Naive B cell (primary cell): ENCODE measurements at regions not wholly inside any gene's neighbourhood (a gene's known extent, or its start where the extent isn't known, plus 50 kb on each side); places are given as distances from the start of the nearest gene placed in this dataset.
"Not testable (repeated sequence)": the region's sequence is repeated elsewhere in the genome, so short reads cannot be mapped to it uniquely, and the experiment has no call there.

ENCODE experiments used
- ATAC-seq, 2 donors: fragments of 150-1000 bp; cut with Tn5 transposase; 2 replicates each; pipeline ENCODE4 v1.10.0; 2021; ENCODE audit warnings: low read depth in 2 of 2, mild to moderate bottlenecking in 2 of 2, moderate library complexity in 2 of 2
- DNase-seq: peaks from one replicate; pipeline ENCODE4 v3.0.0; 2022
- H3K27ac Mint-ChIP-seq, 6 donors: one replicate each; pipeline ENCODE4 v1.8.0; 2020 to 2022; ENCODE audit warnings: mild to moderate bottlenecking in 6 of 6, mixed read lengths in 6 of 6, moderate library complexity in 5 of 6, inconsistent platforms in 2 of 6
- H3K27me3 Mint-ChIP-seq, 3 donors: one replicate each; pipeline ENCODE4 v1.8.0; 2021 to 2022; ENCODE audit warnings: mixed read lengths in 3 of 3, mild to moderate bottlenecking in 1 of 3
- H3K36me3 Mint-ChIP-seq, 2 donors: one replicate each; pipeline ENCODE4 v1.8.0; 2020 to 2022; ENCODE audit warnings: mixed read lengths in 2 of 2, inconsistent platforms in 1 of 2, mild to moderate bottlenecking in 1 of 2
- H3K4me1 Mint-ChIP-seq, 3 donors: one replicate each; pipeline ENCODE4 v1.8.0; 2020 to 2022; ENCODE audit warnings: mixed read lengths in 3 of 3, inconsistent platforms in 1 of 3, mild to moderate bottlenecking in 1 of 3, moderate library complexity in 1 of 3
- H3K4me3 Mint-ChIP-seq, 8 donors: one replicate each; pipeline ENCODE4 v1.8.0; 2020 to 2022; ENCODE audit warnings: mild to moderate bottlenecking in 8 of 8, mixed read lengths in 8 of 8, moderate library complexity in 8 of 8, inconsistent platforms in 2 of 8
- H3K9me3 Mint-ChIP-seq, 7 donors: one replicate each; pipeline ENCODE4 v1.8.0; 2020 to 2022; ENCODE audit warnings: mixed read lengths in 7 of 7, mild to moderate bottlenecking in 5 of 7, inconsistent platforms in 2 of 7, moderate library complexity in 1 of 7

GRCh38 chr20:54820392-54820791, 345.0 kb downstream of the DOK5 start:
- no peaks in the 10 kb centered on the region for H3K36me3 Mint-ChIP-seq
- H3K4me3 Mint-ChIP-seq: no peak overlapping the region
- no peak for ATAC-seq
- DNase-seq: no peak
- H3K9me3 Mint-ChIP-seq: peaks cover 0 to 2% (median 0%) of the 10 kb centered on the region in 7 donors
- H3K27me3 Mint-ChIP-seq: no peaks in the 10 kb centered on the region
- no peak overlapping the region for H3K27ac Mint-ChIP-seq
- H3K4me1 Mint-ChIP-seq: no peaks in the 10 kb centered on the region

- H3K27me3 Mint-ChIP-seq: peaks cover 0 to 5% (median 0%) of the 10 kb centered on the region in 3 donors
- H3K27ac Mint-ChIP-seq: peak overlapping the region in 1 of 6 donors; percentile 51
- ATAC-seq (no peak), DNase-seq (no peak)
- no peak overlapping the region for H3K4me3 Mint-ChIP-seq
- peaks cover 0 to 6% (median 0%) of the 10 kb centered on the region in 7 donors for H3K9me3 Mint-ChIP-seq
- no peaks in the 10 kb centered on the region for H3K4me1 Mint-ChIP-seq
- no peaks in the 10 kb centered on the region for H3K36me3 Mint-ChIP-seq
Observed at GRCh38 chr20:54806462-54806861, 331.1 kb downstream of the DOK5 start.

GRCh38 chr20:54794874-54795273, 319.5 kb downstream of the DOK5 start:
- H3K27ac Mint-ChIP-seq: no peak overlapping the region
- DNase-seq (no peak), ATAC-seq (no peak)
- no peak overlapping the region for H3K4me3 Mint-ChIP-seq
- H3K27me3 Mint-ChIP-seq: no peaks in the 10 kb centered on the region
- H3K4me1 Mint-ChIP-seq: no peaks in the 10 kb centered on the region
- peaks cover 2 to 27% (median 4%) of the 10 kb centered on the region in 7 donors for H3K9me3 Mint-ChIP-seq
- no peaks in the 10 kb centered on the region for H3K36me3 Mint-ChIP-seq

- ATAC-seq (no peak), DNase-seq (no peak)
- Mint-ChIP-seq H3K27ac (no peak overlapping the region), H3K36me3 (no peaks in the 10 kb centered on the region), H3K4me1 (no peaks in the 10 kb centered on the region), H3K27me3 (no peaks in the 10 kb centered on the region), H3K9me3 (peaks cover 3 to 32% (median 7%) of the 10 kb centered on the region in 7 donors), H3K4me3 (no peak overlapping the region)
Observed at GRCh38 chr20:54794110-54794509, 318.7 kb downstream of the DOK5 start.

- Mint-ChIP-seq H3K27ac (no peak overlapping the region), H3K4me3 (no peak overlapping the region), H3K9me3 (peaks cover 7 to 39% (median 12%) of the 10 kb centered on the region in 7 donors), H3K27me3 (no peaks in the 10 kb centered on the region), H3K36me3 (no peaks in the 10 kb centered on the region), H3K4me1 (no peaks in the 10 kb centered on the region)
- no peak for ATAC-seq
- no peak for DNase-seq
Observed at GRCh38 chr20:54793291-54793992, 318.0 kb downstream of the DOK5 start.

- H3K27me3 Mint-ChIP-seq: no peaks in the 10 kb centered on the region
Observed at GRCh38 chr20:54792688-54793087, 317.3 kb downstream of the DOK5 start.

GRCh38 chr20:54788260-54788659, 312.9 kb downstream of the DOK5 start:
- H3K4me1 Mint-ChIP-seq, H3K27ac Mint-ChIP-seq, ATAC-seq, DNase-seq, H3K4me3 Mint-ChIP-seq, H3K36me3 Mint-ChIP-seq, H3K27me3 Mint-ChIP-seq: not testable (repeated sequence)
- peaks cover 9 to 35% (median 15%) of the 10 kb centered on the region in 7 donors for H3K9me3 Mint-ChIP-seq

More at GRCh38 chr20:54792688-54793087, 317.3 kb downstream of the DOK5 start:
- ATAC-seq (no peak), DNase-seq (no peak)
- Mint-ChIP-seq H3K4me1 (no peaks in the 10 kb centered on the region), H3K36me3 (no peaks in the 10 kb centered on the region), H3K4me3 (no peak overlapping the region), H3K27ac (no peak overlapping the region), H3K9me3 (peaks cover 8 to 36% (median 14%) of the 10 kb centered on the region in 7 donors)

- H3K27ac Mint-ChIP-seq, ATAC-seq, H3K27me3 Mint-ChIP-seq, H3K4me3 Mint-ChIP-seq, H3K9me3 Mint-ChIP-seq, H3K36me3 Mint-ChIP-seq, H3K4me1 Mint-ChIP-seq, DNase-seq: not testable (repeated sequence)
Observed at GRCh38 chr20:54782758-54783157, 307.4 kb downstream of the DOK5 start.

GRCh38 chr20:54774426-54774825, 299.0 kb downstream of the DOK5 start:
- ATAC-seq (no peak), DNase-seq (no peak)
- no peak overlapping the region for H3K4me3 Mint-ChIP-seq
- no peak overlapping the region for H3K27ac Mint-ChIP-seq
- H3K36me3 Mint-ChIP-seq: no peaks in the 10 kb centered on the region
- H3K9me3 Mint-ChIP-seq: peaks cover 0 to 6% (median 2%) of the 10 kb centered on the region in 7 donors
- no peaks in the 10 kb centered on the region for H3K27me3 Mint-ChIP-seq
- H3K4me1 Mint-ChIP-seq: no peaks in the 10 kb centered on the region

- Mint-ChIP-seq H3K9me3 (peaks cover 0 to 6% (median 2%) of the 10 kb centered on the region in 7 donors), H3K36me3 (no peaks in the 10 kb centered on the region), H3K27me3 (no peaks in the 10 kb centered on the region), H3K27ac (no peak overlapping the region), H3K4me1 (no peaks in the 10 kb centered on the region), H3K4me3 (peak overlapping the region in 1 of 8 donors; percentile 37)
- ATAC-seq (no peak), DNase-seq (no peak)
Observed at GRCh38 chr20:54773643-54774000, 298.2 kb downstream of the DOK5 start.

GRCh38 chr20:54772893-54773642, 297.7 kb downstream of the DOK5 start:
- Mint-ChIP-seq H3K9me3 (peaks cover 0 to 6% (median 2%) of the 10 kb centered on the region in 7 donors), H3K36me3 (no peaks in the 10 kb centered on the region), H3K27ac (no peak overlapping the region), H3K4me3 (no peak overlapping the region), H3K4me1 (no peaks in the 10 kb centered on the region), H3K27me3 (no peaks in the 10 kb centered on the region)
- DNase-seq: no peak
- no peak for ATAC-seq

- no peak overlapping the region for H3K27ac Mint-ChIP-seq
- no peaks in the 10 kb centered on the region for H3K27me3 Mint-ChIP-seq
- ATAC-seq (no peak), DNase-seq (no peak)
- no peak overlapping the region for H3K4me3 Mint-ChIP-seq
- no peaks in the 10 kb centered on the region for H3K36me3 Mint-ChIP-seq
- no peaks in the 10 kb centered on the region for H3K4me1 Mint-ChIP-seq
- H3K9me3 Mint-ChIP-seq: peaks cover 0 to 5% (median 3%) of the 10 kb centered on the region in 7 donors
Observed at GRCh38 chr20:54766483-54766882, 291.1 kb downstream of the DOK5 start.

GRCh38 chr20:54763366-54763765, 288.0 kb downstream of the DOK5 start:
- no peaks in the 10 kb centered on the region for H3K4me1 Mint-ChIP-seq
- ATAC-seq (no peak), DNase-seq (no peak)
- H3K4me3 Mint-ChIP-seq: no peak overlapping the region
- H3K9me3 Mint-ChIP-seq: peaks cover 6 to 14% (median 12%) of the 10 kb centered on the region in 7 donors
- no peaks in the 10 kb centered on the region for H3K36me3 Mint-ChIP-seq
- no peak overlapping the region for H3K27ac Mint-ChIP-seq
- H3K27me3 Mint-ChIP-seq: no peaks in the 10 kb centered on the region

GRCh38 chr20:54759589-54759988, 284.2 kb downstream of the DOK5 start:
- Mint-ChIP-seq H3K27me3 (no peaks in the 10 kb centered on the region), H3K36me3 (no peaks in the 10 kb centered on the region), H3K4me1 (no peaks in the 10 kb centered on the region), H3K9me3 (peaks cover 8 to 31% (median 15%) of the 10 kb centered on the region in 7 donors), H3K4me3 (no peak overlapping the region), H3K27ac (no peak overlapping the region)
- ATAC-seq: no peak
- DNase-seq: no peak
